HG02763 (cell line): ENCODE measurements at regions not wholly inside any gene's neighbourhood (a gene's known extent, or its start where the extent isn't known, plus 50 kb on each side); places are given as distances from the start of the nearest gene placed in this dataset.

Source experiments
- ATAC-seq: cut with Tn5 transposase; IDR thresholded peaks from one replicate; pipeline ENCODE4 v1.9.1; 2021; ENCODE audit warnings: mild to moderate bottlenecking, moderate library complexity; ENCODE audit not compliant: unreplicated experiment

DNA sequence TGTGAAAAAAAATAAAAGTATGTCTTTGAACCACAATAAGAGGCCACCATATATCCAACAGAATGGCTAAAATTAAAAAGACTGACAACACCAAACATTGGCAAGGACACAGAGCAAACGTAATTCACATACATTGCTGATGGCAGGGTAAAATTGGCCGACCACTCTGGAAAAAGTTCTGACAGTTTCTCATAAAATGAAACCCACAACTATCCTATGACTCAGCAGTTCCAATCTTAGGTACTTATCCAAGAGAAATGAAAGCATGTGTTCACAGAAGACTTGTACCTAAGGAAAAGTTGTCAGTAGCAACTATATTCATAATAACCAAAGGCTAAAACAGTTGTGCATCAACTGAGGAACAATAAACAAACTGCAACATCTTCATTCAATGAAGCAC is 357.3 kb upstream of the XYLT1 start:
- no peak for ATAC-seq

DNA sequence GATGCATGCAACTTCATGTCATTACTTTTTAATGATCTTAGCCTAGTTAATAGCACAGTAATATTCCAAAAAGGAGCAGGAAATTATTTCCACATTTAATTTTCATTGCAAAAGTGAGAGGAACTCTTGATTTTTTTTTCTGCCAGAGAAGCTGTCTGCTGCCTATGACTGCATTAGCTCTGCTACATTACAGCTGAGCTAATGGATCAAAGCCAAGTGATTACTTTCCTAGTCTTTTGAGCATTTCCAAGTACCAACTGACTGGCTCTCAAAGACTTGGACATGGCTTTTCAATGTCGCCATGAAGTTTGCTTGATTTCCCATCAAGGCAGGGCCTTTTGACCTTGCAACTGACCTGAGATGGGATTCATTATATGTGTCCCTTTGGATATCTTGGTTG is 356.6 kb upstream of the XYLT1 start:
- no peak for ATAC-seq

DNA sequence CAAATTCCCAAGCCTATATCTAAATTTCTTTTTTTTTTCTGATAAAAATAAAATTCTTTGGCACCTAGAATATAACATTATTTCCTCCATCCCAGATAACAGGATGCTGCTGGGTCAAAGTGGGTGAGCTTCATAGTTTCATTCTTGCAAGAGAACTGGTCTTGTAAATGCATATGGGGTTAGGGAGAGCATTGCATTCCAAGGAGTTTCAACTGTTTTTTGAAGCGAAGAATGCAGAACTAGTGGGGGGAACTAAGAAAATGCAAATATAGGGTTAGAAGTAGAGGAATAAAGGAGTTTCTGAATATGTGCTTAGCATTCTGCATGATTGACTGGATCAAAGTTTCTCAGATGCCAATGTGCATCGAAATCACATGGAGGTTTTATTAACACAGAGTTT is 347.2 kb upstream of the XYLT1 start:
- no peak for ATAC-seq

DNA sequence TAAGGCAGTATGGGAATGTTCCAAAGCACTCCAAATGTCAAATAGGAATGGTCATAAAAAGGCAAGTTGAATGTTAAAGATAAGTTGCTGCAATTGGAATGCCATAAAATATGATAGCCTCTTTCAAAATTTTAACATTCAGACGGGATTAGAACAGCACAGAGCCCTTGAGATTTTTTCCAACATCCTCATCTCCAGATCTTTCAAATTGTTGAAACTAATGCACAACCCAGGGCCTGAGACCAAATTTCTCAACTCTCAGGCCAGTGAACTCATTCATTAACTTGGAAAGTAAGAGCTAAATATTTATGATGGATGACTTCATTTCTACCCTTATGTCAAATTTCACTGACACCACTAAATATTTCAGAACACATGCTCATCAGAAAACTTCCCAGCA is 346.5 kb upstream of the XYLT1 start:
- ATAC-seq, result no peak

DNA sequence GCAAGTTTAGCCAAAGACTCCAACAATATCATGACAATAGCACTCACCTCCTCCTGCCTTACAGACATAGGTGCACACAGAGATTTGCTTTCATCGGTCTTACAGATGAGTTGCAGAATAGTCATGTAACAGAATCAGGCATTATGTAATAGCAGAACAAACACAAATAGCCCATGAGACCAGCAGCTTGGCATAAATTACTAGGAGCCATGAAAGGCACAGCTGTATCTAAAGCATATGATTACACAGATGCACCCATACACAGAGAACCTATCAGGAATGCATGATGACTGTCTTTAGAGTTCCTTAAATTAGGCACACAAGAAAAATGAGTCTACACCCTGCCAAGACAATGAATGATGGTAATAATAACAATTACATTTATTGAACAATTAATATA is 342.0 kb upstream of the XYLT1 start:
- ATAC-seq, result no peak

DNA sequence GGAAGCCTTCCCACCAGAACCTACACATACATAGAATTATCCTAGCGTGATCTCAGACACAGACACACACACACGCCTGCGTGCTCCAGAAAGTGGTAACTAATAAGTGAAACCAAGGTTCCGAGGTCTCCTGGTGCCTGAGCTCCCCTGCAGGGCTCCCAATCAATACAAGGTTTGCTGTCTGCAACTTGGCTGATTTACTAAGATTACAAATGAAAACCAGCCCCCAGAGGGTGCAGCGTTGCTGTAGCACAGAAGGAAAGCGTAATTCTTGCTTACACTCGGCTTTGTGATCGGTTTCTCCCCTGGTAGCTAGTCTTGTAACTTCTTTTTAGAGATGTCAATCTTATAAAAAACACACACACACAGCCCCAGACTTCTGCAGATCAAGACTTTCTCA is 334.1 kb upstream of the XYLT1 start:
- ATAC-seq, result no peak

DNA sequence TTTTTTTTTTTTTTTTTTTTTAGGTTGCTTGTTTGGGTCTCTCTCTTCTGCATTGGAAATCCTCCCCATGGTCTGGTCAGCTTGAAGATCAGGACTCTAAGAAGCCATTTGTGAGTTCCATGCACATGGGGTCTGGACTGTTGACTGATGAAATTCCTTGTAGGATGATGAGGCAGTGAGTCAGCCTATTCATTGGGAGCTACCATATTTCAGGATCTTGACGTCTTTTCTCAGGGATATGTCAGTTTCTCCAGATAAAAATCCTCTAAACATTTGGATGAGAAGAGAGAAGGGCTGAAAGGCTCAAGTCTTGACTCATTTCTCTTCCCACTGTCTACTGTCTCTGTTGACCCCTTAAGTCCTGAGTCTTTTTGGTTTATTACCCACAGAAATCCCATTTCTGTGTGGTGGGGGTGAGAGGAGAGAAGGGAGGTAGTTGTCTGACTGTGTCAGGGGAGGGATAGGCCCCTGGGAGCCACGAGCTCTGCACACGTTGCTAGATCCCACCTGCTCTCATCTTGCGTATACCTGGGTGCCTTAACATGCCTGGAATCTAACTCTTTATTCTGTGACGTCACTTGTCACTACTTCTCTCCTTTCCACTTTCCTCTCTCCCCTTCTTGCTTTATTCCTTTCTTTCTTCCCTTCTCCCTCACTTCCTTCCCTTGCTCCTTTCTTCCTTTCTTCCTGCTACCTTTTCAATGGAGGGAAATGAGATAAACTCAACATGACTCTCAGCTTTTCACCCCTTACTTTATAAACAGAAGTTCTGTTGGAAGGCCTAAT is 333.1 kb upstream of the XYLT1 start:
- ATAC-seq, result no peak

DNA sequence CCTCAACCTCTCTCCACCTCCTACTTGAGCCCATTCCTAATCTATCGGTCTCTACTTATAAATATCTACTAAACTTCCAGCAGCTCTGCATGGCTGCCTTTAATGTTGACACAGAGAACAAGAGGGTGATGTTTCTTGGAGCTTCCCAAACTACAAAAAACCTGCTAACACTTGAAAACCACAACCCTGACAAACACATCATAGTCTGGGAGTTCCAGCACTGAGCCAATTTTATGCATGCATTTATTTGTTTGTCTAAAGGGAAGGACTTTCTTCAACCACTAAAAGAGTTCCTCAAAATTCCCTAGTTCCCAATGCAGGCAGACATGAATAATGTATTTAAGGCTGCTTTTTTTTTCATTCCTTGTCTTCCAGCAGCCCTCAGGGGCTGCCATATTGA is 331.8 kb upstream of the XYLT1 start:
- no peak for ATAC-seq

DNA sequence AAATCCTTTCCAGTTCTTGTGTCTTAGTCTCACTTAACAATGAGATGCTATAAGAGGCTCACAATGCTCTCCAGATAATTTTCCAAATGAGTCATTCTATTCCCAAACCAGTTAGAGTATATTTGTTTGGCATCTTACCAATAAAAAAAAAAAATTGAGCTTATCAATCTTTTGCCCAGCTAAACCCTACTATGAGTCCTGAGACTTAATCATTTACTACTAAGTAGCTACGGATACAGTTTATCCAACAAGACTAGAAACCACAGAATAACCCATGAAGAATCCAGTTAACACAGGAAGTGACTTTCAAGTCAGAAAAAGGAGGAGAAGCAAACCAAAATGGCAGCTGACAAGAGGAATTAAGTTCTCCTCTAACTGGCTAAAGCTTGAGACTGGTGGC is 330.3 kb upstream of the XYLT1 start:
- ATAC-seq, result no peak

DNA sequence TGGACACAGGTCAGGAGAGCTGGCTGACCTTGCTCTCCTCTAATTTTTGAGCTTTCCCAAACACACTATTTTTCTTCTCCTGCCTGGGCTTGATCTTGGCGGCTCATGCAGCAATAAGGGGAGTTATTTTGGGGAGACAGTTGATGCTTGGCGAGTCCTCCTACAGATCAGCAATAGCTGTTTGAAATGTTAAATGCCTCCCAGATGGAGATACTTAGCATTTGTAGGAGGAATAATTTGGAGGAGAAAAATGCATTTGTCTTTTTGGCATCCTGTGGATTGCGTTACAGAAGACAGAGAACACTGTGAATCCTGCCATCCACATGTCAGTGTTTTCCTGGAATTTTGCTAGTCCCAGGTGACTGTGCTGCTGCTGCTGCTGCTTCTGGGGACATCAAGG is 328.0 kb upstream of the XYLT1 start:
- no peak for ATAC-seq

DNA sequence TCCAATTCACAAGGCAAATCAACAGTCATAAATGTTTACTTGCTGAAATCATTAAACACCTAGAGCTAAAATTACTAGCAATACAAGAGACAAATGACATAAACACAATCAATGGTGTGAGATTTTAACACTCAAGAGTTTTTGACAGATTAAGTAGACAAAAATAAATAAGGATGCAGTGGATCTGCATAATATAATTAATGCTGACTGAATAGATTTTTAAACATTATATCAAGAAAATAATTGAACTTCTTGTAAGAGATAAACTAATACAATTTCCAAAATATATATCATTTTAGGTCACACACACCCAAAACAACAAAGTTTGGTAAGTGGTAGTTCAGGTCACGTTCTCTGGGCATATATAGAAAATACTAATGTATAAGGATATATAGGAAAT is 322.6 kb upstream of the XYLT1 start:
- ATAC-seq, result no peak

DNA sequence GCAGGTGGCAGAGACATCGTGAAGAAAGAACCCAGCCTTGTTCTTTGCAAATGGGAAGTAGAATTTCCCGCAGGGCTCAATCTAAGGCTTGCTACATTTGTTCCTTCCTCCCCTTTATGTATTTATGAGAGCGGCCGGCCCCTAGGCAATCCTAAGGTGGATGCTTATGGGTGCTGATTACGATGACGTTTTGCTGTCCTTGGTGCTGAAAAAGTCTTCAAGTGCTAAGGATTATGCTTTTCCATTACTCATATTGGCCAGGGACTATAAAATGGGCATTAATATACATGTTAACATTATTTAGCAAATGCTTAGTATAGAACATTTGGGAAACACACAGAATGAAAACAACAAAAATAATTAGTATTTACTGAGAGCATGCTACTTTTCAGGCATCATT is 313.3 kb upstream of the XYLT1 start:
- ATAC-seq, result no peak

DNA sequence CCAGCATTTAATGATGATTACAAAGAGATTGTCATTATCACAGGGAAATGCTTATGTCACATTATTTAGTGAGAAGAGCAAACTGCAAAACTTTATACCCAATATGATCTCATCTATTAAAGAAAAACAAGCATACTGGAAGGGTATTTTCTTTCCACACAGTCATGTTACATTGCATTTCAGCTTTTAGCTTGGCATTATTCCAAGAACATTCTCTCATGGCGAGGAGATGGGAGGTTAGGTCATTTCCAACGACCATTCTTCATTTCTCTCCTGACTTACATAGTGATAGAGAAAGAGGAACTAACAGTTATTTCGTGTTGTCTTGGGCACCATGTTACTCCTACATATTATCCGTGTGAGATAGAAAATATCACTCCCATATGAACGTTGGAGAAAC is 309.4 kb upstream of the XYLT1 start:
- ATAC-seq, result no peak

DNA sequence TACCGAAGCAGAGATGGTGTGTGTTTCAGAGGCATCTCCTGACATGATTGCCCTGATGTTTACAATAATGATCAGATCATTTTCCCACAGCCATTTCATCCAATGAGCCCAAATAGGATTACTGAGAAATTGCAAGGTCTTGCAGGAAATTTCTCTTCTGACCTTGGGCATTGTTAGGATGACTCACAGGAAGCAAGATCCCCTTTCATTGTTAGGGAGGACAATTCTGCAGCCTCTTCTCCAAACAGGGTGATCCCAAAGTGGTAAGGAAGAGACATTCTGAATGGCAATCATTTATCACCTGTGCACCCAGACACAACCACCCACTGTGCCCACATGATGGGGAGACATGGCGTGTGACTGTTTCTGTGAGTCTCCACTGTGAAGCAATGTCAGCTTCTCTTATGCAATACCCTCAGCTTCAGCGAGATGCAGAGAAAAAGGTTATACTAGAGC is 306.7 kb upstream of the XYLT1 start:
- no peak for ATAC-seq

DNA sequence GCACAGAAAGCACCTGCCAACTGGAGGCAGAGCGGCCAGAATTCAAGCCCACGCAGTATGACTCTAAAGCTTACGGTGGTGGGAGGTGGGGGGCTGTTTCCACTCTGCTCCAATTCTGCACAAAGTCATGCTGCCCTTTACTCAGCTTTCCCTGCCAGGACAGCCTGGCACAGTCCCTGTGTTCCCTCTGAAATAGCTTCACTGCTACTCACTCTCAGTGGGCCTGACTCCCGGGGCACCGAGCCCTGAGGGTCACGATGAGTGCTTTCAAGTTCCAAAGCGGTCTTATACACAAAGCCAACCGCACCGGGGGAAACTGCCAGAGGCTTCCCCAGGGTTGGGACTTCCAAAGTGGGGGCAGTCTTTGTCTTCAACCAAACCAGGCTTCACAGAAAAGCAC is 306.1 kb upstream of the XYLT1 start:
- ATAC-seq, result no peak

DNA sequence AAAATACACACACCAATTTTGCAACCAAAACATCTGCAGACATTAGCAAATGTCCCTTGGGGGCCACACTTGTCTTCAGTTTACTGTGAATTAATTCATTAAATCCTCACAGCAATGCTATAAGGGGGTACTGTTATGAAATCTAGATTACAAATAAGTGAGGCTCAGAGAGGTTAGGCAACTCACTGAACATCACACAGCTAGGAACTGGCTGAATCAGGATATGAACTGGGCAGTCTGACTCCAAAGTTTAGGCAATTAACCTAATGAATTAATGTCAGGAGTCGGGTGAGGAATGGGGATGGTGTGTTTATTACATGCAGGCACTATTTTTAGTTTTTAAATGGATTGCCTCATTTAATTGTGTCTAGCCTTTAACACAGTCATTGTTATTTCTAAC is 305.7 kb upstream of the XYLT1 start:
- ATAC-seq, result no peak

DNA sequence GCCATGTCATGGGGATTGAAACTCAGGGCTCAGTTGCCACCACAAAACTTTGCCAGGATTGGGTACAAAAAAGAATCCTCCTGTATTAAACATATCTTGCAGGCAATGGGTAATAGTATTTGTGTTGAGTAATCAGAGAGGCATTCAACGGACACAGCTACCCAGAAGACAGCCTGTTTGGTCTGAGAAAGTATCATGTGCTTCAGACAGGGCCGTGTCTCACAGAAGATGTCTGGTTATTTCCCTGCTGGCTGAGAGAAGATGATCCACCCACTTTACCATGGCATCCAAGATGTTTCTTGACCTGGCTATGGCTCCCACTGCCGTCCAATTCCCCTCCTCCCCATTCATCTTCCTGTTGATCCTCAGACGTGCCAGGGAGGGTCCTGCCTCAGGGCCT is 304.3 kb upstream of the XYLT1 start:
- ATAC-seq, result no peak

DNA sequence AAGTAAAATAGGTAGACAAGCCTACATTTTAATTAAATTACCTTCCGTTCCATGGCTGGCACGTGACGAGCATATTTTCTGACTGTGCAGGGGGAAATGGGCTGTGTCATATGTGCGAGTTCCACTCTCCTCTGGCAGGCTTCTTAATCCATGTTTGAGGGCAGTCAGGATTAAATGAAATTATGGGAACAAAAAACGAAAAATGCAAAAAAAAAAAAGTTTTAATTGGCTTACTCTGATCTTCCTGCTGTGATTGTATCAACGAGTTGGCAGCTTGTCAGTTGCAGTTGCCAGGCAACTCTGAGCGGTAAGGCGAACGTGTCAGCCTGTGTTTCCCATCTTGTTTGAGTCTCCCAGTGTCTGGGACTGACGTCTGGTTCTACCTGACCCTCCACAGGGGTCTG is 302.9 kb upstream of the XYLT1 start:
- ATAC-seq, result no peak

DNA sequence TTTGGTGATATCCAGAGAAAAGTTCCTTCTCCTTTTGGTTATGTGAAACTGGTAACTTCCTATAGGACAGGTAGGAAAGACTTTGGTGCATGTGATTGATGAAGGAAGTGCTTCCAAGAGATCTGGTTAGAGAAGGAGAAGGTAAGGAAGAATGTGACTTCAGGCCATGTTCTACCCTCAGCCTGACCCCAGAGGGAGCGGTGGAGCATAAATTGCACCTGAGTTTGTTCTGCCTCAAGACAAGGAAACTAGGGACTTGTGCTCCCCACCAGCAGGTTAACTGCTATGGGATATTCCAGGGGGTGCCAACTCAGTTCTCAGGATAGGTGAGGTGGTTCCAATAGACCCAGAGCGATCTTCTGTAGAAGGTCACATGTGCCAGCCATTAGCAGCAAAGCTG is 299.3 kb upstream of the XYLT1 start:
- no peak for ATAC-seq

DNA sequence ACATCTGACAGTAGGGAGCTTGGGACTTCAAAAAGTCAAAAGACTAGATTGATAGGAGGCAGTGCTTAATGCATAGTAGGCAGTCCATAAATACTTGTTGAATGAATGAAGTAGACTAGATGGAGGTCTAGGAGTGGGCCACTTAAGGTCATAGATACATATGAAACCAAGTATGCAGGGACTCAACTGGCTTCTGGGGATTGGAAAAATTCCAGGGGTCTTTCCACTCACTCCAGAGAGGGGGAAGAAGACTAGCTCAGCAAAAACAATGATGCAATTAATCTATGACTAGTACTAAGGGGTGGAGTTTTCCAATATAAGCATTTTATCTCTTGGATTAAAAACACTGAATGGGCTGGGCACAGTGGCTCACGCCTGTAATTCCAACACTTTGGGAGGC is 298.3 kb upstream of the XYLT1 start:
- ATAC-seq, result no peak

DNA sequence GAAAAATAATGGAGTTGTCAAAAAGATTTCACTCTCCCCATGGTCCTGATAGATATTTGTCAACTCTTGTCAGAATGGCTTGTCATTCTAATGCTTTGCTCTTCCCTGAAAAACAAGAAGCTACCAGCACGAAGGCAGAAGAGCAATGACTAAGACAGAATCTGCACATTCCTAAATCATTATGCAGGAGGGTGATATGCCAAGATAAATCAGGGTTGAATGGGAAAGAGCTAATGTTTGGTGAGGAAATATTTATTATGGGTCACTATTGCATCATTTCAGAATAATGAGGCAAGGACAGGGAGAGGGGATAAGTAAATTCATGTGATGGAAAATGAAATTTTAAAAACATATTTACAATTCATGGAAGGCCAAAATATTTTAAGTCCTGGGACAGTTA is 297.5 kb upstream of the XYLT1 start:
- no peak for ATAC-seq

DNA sequence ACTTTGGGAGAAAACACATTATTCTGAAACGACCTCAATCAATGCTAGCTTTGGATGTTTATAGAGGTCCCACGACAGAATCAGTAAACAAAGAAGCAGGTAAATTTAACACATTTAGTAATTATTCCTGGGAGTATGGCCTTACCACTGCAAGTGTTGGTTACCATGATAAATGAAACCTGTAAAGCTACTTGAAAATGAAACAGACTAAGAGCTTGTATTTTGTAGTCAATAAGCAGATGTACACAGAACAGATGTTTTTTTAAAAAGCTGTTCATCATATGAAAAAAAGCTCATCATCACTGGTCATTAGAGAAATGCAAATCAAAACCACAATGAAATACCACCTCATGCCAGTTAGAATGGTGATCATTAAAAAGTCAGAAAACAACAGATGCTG is 295.3 kb upstream of the XYLT1 start:
- ATAC-seq, result no peak
